ENCODE measurements at regions not wholly inside any gene's neighbourhood (a gene's known extent, or its start where the extent isn't known, plus 50 kb on each side); places are given as distances from the start of the nearest gene placed in this dataset.

- DNase-seq (ENCODE audit: insufficient read length, low spot score): no peak
- no peak for FAIRE-seq
- no peak for TF ChIP-seq PAX5 (IDR thresholded peaks at IDR 0.05; ENCODE audit: insufficient read depth, low read length, severe bottlenecking)
- TF ChIP-seq POLR2A (IDR thresholded peaks at IDR 0.05; ENCODE audit: low read depth, low read length): no peak
- no peak for TF ChIP-seq TAF1 (IDR thresholded peaks at IDR 0.05; ENCODE audit: low read depth, low read length)
- TF ChIP-seq POU2F2 (IDR thresholded peaks at IDR 0.05; ENCODE audit: low read depth, low read length): no peak
- no peak for TF ChIP-seq POLR2AphosphoS5 (IDR thresholded peaks at IDR 0.05; ENCODE audit: low read depth, low read length)
- TF ChIP-seq SPI1 (IDR thresholded peaks at IDR 0.05; ENCODE audit: low read depth, low read length): no peak
Observed at GRCh38 chr6:168162366-168162765, 83.4 kb upstream of the FRMD1 start.

- FAIRE-seq (no peak), DNase-seq (ENCODE audit: insufficient read length, low spot score) (no peak)
- no peak for TF ChIP-seq POLR2AphosphoS5 (IDR thresholded peaks at IDR 0.05; ENCODE audit: low read depth, low read length)
- TF ChIP-seq POU2F2 (IDR thresholded peaks at IDR 0.05; ENCODE audit: low read depth, low read length): no peak
- no peak for TF ChIP-seq PAX5 (IDR thresholded peaks at IDR 0.05; ENCODE audit: insufficient read depth, low read length, severe bottlenecking)
- TF ChIP-seq TAF1 (IDR thresholded peaks at IDR 0.05; ENCODE audit: low read depth, low read length): no peak
- no peak for TF ChIP-seq SPI1 (IDR thresholded peaks at IDR 0.05; ENCODE audit: low read depth, low read length)
- no peak for TF ChIP-seq POLR2A (IDR thresholded peaks at IDR 0.05; ENCODE audit: low read depth, low read length)
Observed at GRCh38 chr6:168161371-168161750, 82.3 kb upstream of the FRMD1 start.

DNA sequence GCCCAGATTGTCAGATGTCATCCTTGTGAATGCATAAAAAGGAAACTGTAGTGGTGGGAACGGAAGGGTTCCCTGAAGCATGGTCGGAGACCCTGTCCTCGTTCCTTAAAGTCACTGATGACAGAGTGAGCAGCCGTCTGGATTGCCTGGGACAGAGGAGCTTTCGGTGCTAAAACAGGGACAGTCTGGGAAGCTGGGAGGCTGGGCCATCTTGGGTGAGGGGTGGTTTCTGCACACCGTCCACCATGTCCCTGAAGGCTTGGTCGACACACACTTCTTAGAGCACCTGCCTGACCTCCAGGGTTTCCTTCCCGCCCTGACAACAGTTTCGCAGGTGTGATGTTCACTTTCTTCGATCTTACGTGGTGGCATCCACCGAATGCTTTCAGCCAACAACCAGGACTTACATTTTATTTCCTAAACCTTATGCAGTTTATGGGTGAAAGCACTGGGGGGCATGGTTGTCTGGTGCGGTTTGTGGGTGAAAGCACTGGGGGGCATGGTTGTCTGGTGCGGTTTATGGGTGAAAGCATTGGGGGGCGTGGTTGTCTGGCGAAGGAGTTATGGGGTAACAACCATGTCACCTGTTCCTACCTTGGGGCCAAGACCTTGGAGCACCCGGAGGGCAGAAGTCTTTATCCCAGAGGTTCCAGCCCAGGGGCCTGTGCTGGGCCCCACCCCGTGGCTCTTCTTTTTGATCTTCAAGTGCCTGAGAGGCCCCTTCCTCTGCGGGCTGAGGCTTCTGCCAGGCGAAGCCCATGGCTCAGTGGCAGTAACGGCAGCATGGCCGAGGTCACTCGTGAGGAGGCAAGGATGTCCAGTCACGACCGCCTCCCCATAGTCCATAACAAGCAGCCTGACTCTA is 81.7 kb upstream of the FRMD1 start:
- FAIRE-seq (no peak), DNase-seq (ENCODE audit: insufficient read length, low spot score) (no peak)
- no peak for TF ChIP-seq PAX5 (IDR thresholded peaks at IDR 0.05; ENCODE audit: insufficient read depth, low read length, severe bottlenecking)

DNA sequence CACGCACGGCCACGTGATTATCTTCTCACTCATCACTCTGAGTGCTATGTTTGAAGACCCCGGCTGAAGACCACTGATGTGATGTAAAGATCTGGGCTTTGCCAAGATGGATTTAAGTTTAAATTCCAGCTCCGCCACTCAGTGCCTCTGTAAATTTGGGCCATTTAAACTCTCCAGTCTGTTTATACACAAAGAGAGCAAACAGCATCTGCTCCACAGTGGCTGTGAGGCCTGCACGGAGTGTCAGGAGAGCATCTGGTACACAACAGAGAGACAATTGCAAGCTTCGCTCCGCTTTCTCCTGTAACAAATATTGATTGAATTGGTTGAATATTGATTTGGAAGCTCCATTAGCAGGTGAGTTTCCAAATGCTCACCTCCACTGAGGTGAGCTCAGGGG is 80.5 kb upstream of the FRMD1 start:
- no peak for DNase-seq (ENCODE audit: insufficient read length, low spot score)
- TF ChIP-seq SPI1 (IDR thresholded peaks at IDR 0.05; ENCODE audit: low read depth, low read length): no peak
- TF ChIP-seq POLR2A (IDR thresholded peaks at IDR 0.05; ENCODE audit: low read depth, low read length): no peak
- TF ChIP-seq TAF1 (IDR thresholded peaks at IDR 0.05; ENCODE audit: low read depth, low read length): no peak
- no peak for TF ChIP-seq POLR2AphosphoS5 (IDR thresholded peaks at IDR 0.05; ENCODE audit: low read depth, low read length)
- no peak for TF ChIP-seq POU2F2 (IDR thresholded peaks at IDR 0.05; ENCODE audit: low read depth, low read length)
- TF ChIP-seq PAX5 (IDR thresholded peaks at IDR 0.05; ENCODE audit: insufficient read depth, low read length, severe bottlenecking): no peak
- no peak for FAIRE-seq

DNA sequence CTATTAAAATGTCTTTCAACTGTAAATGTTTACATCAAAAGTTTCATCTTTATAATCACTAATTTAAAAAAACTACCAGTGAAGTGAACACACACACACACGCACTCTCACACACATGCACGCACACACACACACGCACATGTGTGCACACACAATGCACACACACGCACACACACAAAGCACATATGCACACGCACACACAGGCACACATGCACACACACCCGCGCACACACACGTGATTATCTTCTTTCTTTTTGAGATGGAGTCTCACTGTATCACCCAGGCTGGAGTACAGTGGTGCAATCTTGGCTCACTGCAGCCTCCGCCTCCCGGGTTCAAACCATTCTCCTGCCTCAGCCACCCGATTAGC is 80.0 kb upstream of the FRMD1 start:
- FAIRE-seq: no peak
- no peak for DNase-seq (ENCODE audit: insufficient read length, low spot score)
- TF ChIP-seq TAF1 (IDR thresholded peaks at IDR 0.05; ENCODE audit: low read depth, low read length): no peak
- no peak for TF ChIP-seq POU2F2 (IDR thresholded peaks at IDR 0.05; ENCODE audit: low read depth, low read length)
- no peak for TF ChIP-seq PAX5 (IDR thresholded peaks at IDR 0.05; ENCODE audit: insufficient read depth, low read length, severe bottlenecking)
- no peak for TF ChIP-seq POLR2AphosphoS5 (IDR thresholded peaks at IDR 0.05; ENCODE audit: low read depth, low read length)
- TF ChIP-seq SPI1 (IDR thresholded peaks at IDR 0.05; ENCODE audit: low read depth, low read length): no peak

DNA sequence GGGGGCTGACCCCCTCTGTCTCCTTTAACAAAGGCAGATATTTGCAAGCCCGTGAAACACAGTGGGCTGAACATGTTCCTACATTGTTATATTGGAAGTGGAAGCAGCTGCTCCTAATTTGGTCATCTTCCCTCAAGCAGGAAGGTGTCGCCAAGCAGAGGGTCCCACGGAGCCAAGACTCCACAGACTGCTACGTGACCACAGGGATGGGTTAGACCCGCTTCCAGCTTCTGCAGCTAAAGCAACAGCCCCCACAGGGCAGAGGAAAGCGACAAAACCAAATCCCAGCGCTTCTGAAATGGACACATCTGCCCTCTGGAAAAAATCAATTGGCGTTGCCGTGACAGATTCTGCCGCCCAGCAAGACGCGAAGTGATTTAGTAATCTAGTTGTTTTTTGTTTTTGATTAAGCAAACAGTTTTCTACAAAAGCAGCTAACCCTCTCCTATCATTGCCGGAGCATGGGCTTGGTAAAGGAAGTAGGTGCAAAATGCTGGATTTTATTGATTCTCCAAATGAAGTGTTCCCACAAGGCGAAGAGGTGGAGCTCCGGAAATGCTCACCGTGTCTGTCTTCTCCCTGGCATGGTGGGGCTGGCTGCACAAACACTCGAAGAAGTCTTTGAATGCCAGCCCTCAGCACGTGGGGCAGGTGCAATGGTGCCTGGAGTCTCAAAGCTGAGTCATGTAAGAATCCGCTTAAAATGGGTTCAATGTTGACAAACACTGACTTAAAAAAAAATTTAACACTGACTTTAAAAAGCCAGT is 79.4 kb upstream of the FRMD1 start:
- no peak for DNase-seq (ENCODE audit: insufficient read length, low spot score)
- FAIRE-seq: no peak
- no peak for TF ChIP-seq PAX5 (IDR thresholded peaks at IDR 0.05; ENCODE audit: insufficient read depth, low read length, severe bottlenecking)
- no peak for TF ChIP-seq POU2F2 (IDR thresholded peaks at IDR 0.05; ENCODE audit: low read depth, low read length)
- TF ChIP-seq TAF1 (IDR thresholded peaks at IDR 0.05; ENCODE audit: low read depth, low read length): no peak
- TF ChIP-seq POLR2A (IDR thresholded peaks at IDR 0.05; ENCODE audit: low read depth, low read length): no peak
- no peak for TF ChIP-seq SPI1 (IDR thresholded peaks at IDR 0.05; ENCODE audit: low read depth, low read length)
- TF ChIP-seq POLR2AphosphoS5 (IDR thresholded peaks at IDR 0.05; ENCODE audit: low read depth, low read length): no peak

DNA sequence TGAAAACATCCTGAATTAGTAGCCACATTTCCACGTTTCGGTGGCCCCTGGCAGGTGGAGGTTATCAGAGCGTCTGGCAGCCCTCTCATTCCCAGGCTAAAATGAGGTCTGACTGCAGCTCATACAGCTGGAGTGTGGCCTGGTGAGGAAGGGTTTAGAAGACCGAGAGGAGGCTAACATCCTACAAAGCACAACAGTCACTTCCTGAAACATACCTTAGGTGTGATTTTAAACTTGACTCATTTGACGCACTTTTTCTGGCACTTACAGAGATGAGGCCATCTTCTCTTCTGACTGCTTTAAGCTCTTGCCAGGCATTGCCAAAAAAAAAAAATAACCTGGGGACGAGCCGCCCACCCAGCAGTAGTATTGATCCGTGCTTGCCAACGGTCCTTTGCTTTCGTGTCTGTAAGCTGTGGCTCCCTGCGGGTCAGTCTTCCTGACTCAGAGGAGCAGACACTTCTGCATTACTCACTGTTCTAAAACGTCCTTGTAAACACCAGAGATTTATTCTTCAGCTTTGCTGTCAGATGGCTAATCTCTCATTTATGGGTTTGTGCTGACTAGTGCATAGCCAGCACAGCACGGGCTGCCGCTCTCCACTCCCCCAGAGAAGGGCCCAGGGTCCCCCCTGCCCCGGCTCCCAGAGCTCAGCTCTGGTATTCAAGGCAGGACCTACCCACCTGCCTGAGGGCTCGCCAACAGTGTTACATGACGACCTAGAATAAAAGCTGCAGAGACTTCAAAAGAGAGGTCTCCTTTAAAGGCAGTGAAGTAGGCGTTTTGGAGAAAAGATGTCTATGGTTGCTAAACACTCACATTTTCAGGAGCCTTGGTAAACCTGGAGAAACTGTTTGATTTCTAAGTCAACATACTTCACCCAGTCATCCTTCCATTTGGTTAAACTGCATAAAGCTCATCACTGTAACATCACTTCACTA is 78.5 kb upstream of the FRMD1 start:
- DNase-seq (ENCODE audit: insufficient read length, low spot score): no peak
- no peak for TF ChIP-seq TAF1 (IDR thresholded peaks at IDR 0.05; ENCODE audit: low read depth, low read length)
- TF ChIP-seq POLR2A (IDR thresholded peaks at IDR 0.05; ENCODE audit: low read depth, low read length): no peak
- no peak for TF ChIP-seq POU2F2 (IDR thresholded peaks at IDR 0.05; ENCODE audit: low read depth, low read length)
- no peak for TF ChIP-seq PAX5 (IDR thresholded peaks at IDR 0.05; ENCODE audit: insufficient read depth, low read length, severe bottlenecking)
- TF ChIP-seq SPI1 (IDR thresholded peaks at IDR 0.05; ENCODE audit: low read depth, low read length): no peak
- TF ChIP-seq POLR2AphosphoS5 (IDR thresholded peaks at IDR 0.05; ENCODE audit: low read depth, low read length): no peak
- FAIRE-seq: no peak

DNA sequence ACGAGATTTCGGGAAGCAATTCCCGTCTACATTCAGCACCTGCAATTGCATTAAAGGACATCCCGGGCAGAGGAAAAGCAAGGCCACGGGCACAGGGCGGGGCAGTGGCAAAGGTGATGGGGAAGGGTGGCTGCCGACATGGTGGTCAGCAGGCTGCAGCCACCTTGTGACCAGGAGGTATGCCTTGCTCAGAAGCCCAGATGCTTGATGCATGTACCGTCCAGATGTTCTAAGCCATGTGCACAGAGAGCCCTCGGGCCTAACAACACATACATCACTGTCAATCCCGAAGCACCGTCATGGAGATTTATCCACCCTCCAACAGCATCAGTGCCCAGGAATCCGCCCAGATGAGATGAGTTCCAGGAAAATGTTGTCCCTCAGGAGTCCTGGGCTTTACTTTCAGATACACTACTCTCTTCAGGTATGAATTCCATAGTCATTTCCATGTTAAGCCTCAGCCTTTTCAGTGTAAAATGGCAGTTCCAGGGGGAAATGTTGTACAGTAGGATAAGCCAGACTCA is 77.8 kb upstream of the FRMD1 start:
- DNase-seq (ENCODE audit: insufficient read length, low spot score) (no peak), FAIRE-seq (no peak)
- TF ChIP-seq TAF1 (IDR thresholded peaks at IDR 0.05; ENCODE audit: low read depth, low read length) (no peak), POU2F2 (IDR thresholded peaks at IDR 0.05; ENCODE audit: low read depth, low read length) (no peak), POLR2AphosphoS5 (IDR thresholded peaks at IDR 0.05; ENCODE audit: low read depth, low read length) (no peak), POLR2A (IDR thresholded peaks at IDR 0.05; ENCODE audit: low read depth, low read length) (no peak), PAX5 (IDR thresholded peaks at IDR 0.05; ENCODE audit: insufficient read depth, low read length, severe bottlenecking) (no peak), SPI1 (IDR thresholded peaks at IDR 0.05; ENCODE audit: low read depth, low read length) (no peak)
